EL (cell line): ENCODE measurements at regions not wholly inside any gene's neighbourhood (a gene's known extent, or its start where the extent isn't known, plus 50 kb on each side); places are given as distances from the start of the nearest gene placed in this dataset.
A peak's percentile ranks its signal among the peaks of the same experiment; 100 is the strongest.
"Not testable (repeated sequence)": the region's sequence is repeated elsewhere in the genome, so short reads cannot be mapped to it uniquely, and the experiment has no call there.

Experiments used
- DNase-seq: peaks from one replicate; pipeline ENCODE4 v3.0.0-alpha.2; 2016

DNA sequence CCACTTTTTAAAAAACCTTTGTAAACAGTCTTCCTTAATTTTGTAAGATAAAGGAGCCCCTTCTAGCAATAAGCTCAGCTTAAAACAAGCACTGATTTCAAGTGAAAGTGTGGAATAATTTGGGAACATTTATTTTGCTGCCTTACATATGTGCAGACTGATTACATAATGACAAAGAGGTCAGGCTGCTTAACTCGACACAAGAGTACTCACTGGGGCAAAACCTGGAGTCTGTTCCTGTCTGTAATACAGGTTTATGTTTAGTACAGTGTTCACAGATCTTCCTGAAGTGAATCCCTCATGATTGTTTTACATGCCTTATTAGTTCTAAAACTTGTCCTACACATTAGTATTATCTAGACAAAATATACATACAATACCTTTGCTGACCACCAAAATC lies 609.8 kb downstream of the LMO7 start:
- DNase-seq, result no peak

- DNase-seq, result no peak
These were observed 609.1 kb downstream of the LMO7 start for GRCh38 chr13:76245211-76245610.

DNA sequence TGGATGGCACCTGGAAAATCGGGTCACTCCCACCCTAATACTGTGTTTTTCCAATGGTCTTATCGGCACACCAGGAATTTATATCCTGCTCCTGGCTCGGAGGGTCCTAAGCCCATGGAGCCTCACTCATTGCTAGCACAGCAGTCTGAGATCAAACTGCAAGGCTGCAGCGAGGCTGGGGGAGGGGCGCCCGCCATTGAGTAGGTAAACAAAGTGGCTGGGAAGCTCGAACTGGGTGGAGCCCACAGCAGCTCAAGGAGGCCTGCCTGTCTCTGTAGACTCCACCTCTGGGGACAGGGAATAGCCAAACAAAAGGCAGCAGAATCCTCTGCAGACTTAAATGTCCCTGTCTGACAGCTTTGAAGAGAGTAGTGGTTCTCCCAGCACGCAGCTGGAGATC lies 607.0 kb downstream of the LMO7 start:
- DNase-seq, result not testable (repeated sequence)

DNA sequence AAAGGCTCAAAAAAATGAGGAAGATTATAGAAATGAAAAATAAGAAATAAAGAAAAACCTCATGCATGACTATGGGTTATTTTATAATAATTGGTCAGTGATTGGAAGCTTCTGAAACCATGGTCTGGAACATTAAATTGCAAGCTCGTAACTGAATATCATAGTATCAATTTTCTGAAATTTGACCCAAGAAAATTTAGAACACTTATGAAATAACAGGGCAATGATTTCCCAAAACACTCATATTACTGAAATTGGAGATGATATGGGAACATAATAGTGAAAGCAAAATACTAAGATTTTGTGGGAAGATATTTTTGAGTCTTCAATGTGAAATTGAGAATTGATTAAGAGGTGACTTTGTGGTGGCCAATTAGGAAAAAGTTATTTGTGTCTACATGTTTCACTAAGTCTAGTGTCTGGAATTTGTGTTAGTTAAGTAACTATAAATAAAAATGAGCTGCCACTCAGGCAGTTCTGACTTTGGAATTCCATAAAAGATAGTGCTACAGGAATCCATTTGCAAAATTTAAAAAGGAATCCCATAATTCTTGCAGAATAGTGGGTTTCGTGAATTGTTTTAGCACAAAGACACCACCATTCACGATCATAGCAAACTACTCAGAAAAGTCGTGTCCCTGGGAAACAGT lies 603.0 kb downstream of the LMO7 start:
- DNase-seq, result no peak

- no peak for DNase-seq
These were observed 595.5 kb downstream of the LMO7 start for GRCh38 chr13:76231522-76232167.

- DNase-seq, result no peak
These were observed 593.2 kb downstream of the LMO7 start for GRCh38 chr13:76229281-76229680.

GRCh38 chr13:76226941-76227340 lies 590.8 kb downstream of the LMO7 start:
- DNase-seq, result no peak

- no peak for DNase-seq
These were observed 589.8 kb downstream of the LMO7 start for GRCh38 chr13:76225815-76226489.

DNA sequence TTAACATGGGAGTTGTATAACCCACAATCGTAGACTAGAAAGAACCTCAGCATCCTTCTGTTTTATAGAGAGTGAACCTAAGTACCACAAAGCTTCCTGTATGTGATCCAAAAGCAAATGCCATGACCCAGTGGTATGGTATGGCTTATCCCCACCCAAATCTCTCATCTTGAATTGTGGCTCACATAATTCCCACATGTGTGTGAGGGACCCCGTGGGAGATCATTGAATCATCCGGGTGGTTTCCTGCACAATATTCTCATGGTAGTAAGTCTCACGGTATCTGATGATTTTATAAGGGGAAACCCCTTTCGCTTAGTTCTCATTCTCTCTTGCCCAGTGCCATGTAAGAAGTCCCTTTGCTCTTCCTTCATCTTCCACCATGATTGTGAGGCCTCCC lies 587.9 kb downstream of the LMO7 start:
- DNase-seq, result no peak

- no peak for DNase-seq
These were observed 587.4 kb downstream of the LMO7 start for GRCh38 chr13:76223565-76223964.

DNA sequence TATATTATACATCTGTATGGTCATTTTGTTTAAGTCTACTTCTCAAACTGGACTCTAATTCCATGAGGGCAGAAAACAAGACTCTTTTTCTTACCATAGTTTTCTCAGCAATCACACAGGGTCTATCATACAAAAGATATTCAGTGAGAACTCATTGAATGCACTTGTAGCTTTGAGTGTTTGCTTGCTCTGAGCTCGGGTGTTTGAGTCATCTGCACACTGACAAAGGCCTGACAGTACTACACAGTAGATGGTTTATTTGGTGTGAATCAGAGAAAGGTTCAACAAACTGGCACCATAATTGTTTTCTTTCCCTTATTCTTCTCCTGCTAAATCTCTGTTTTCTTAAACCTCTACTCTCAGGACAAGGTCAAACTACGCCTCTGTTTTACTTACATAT lies 586.4 kb downstream of the LMO7 start:
- DNase-seq, result no peak

DNA sequence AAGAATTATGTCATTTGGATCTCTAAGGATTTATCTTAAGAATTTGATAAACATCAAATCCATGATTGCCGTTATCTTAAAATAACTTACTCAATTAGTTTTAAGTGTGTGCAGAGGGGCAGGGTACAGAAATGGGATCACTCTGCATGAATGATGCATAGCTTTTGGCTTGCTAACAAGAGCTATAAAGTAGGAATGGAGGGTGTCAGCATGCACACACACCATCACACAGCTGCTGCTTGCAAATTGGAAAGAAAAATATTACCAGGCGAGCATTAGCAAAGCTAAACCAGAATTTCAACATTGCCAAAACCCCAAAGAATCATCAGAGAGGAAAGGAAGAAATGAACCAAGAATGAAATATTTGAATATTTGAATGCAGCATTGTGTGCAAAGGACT lies 580.6 kb downstream of the LMO7 start:
- DNase-seq, result no peak

GRCh38 chr13:76214001-76214400 lies 577.9 kb downstream of the LMO7 start:
- DNase-seq, result no peak

DNA sequence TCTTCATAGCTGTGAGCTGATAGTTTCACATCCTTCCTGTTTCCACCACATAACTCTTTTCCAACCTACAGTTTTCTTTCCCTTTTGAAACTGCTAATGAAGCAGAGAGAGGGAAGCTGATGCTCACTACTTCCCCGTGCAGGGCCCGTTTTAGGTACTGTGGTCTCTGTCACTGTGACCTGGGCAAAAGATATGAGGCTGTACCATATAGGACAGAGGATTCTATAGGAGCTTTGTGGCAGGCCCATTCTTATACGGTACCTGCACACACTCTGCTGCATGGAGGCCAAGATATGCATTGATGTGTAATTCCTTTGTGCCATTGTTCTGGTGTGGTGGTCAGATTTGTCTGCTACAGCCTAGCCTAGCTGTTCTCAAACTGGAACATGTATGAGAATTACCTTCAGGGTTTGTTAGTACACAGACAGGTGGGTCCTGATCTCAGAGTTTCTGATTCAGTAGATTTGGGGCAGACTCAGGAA lies 577.3 kb downstream of the LMO7 start:
- no peak for DNase-seq

DNA sequence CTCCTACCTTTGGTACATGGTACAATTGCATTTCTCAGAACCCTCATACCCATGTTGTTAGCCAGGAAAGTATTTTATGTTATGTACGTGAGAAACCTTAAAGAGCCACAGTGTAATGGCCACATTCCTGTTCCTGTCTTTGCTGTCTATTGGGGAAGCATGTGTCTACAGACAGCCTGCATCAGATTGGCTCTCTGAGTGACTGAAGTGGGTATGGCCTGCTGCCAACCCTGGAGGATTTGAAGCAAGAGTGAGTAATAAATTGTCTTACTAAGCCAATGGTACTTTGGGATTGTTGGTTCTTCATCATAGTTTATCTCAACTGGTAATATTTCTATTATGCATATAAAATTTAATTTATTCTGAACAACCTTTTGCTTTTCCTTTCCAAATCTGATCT lies 574.1 kb downstream of the LMO7 start:
- DNase-seq, result peak; percentile 4

- no peak for DNase-seq
These were observed 562.5 kb downstream of the LMO7 start for GRCh38 chr13:76198568-76199163.

GRCh38 chr13:76189882-76190519 lies 553.9 kb downstream of the LMO7 start:
- DNase-seq, result no peak

- DNase-seq, result no peak
These were observed 540.0 kb downstream of the LMO7 start for GRCh38 chr13:76175961-76176725.

DNA sequence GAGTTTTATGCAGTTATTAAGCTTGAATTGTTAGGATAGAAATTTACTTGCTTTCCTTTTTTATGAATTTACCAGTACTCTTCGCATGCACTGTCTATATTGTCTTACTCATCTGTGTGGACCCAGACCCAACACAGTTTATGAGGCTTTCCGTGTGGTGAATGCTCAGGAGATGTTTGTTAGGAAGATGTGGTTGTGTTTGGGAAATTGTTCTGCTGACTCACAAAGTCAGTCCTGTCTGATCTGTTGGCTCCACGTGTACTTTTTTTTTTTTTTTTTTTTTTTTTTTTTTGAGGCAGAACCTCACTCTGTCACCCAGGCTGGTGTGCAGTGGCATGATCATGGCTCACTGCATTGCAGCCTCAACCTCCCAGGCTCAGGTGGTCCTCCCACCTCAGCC lies 532.5 kb downstream of the LMO7 start:
- no peak for DNase-seq

DNA sequence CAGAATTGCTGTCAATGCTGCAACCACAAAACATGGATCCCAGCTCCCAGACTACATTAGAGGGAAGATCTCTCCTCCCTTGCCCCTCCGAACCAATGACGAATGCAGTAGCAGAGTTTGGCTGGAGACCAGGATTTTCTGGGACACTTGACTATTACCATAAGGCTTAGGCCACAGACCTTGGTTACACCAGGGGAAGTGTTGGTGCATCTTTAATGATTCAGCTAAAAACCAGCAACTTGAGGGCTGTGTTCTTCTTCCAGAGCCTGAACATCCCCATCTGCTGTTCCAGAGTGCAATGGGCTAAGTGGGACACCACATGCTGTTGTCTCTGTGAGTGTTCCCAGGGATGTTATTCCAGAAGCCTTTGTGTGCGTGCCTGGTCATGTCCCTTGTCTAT lies 528.2 kb downstream of the LMO7 start:
- peak; percentile 2 for DNase-seq

GRCh38 chr13:76163761-76164160 lies 527.6 kb downstream of the LMO7 start:
- DNase-seq, result no peak
